ENCODE measurements at regions not wholly inside any gene's neighbourhood (a gene's known extent, or its start where the extent isn't known, plus 50 kb on each side); places are given as distances from the start of the nearest gene placed in this dataset.
"Not testable (repeated sequence)": the region's sequence is repeated elsewhere in the genome, so short reads cannot be mapped to it uniquely, and the experiment has no call there.

GRCh38 chr7:115561335-115562110, 469.0 kb downstream of the TFEC start:
- no peaks in the 10 kb centered on the region for H3K4me1 ChIP-seq (ENCODE audit: insufficient read depth, low read length, poor library complexity, severe bottlenecking)
- H2AFZ ChIP-seq (ENCODE audit: low read length) = no peak overlapping the region
- no peaks in the 10 kb centered on the region for H3K79me2 ChIP-seq (ENCODE audit: insufficient read depth, low read depth, low read length)
- no peak overlapping the region for H3K4me3 ChIP-seq (ENCODE audit: low read depth, low read length, poor library complexity, severe bottlenecking)
- no peak overlapping the region for H3K4me2 ChIP-seq (ENCODE audit: low read length)
- TF ChIP-seq EZH2phosphoT487 (IDR thresholded peaks at IDR 0.05; ENCODE audit: borderline replicate concordance, low read depth, low read length) = no peak
- TF ChIP-seq, protein P1, sequence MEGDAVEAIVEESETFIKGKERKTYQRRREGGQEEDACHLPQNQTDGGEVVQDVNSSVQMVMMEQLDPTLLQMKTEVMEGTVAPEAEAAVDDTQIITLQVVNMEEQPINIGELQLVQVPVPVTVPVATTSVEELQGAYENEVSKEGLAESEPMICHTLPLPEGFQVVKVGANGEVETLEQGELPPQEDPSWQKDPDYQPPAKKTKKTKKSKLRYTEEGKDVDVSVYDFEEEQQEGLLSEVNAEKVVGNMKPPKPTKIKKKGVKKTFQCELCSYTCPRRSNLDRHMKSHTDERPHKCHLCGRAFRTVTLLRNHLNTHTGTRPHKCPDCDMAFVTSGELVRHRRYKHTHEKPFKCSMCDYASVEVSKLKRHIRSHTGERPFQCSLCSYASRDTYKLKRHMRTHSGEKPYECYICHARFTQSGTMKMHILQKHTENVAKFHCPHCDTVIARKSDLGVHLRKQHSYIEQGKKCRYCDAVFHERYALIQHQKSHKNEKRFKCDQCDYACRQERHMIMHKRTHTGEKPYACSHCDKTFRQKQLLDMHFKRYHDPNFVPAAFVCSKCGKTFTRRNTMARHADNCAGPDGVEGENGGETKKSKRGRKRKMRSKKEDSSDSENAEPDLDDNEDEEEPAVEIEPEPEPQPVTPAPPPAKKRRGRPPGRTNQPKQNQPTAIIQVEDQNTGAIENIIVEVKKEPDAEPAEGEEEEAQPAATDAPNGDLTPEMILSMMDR (conservative IDR thresholded peaks at IDR 0.05; ENCODE audit: low read length) = no peak
- H3K9me3 ChIP-seq (ENCODE audit: low read length) = no peaks in the 10 kb centered on the region
- DNase-seq (ENCODE audit: low spot score) = no peak
- no peaks in the 10 kb centered on the region for H3K9me2 ChIP-seq (ENCODE audit: insufficient read depth, low read length)
- ChIA-PET POLR2A (no interaction called here), CTCF (ENCODE audit: unreplicated experiment) (no interaction called here)
- intact Hi-C loops (cut with micrococcal nuclease; ENCODE audit: unreplicated experiment) = no loop called here
- H3K27ac ChIP-seq (ENCODE audit: low read depth, low read length, poor library complexity, severe bottlenecking) = no peak overlapping the region
- BruUV-seq (replicated peaks) = no TSS peak
- H3K36me3 ChIP-seq (ENCODE audit: insufficient read depth, low read length) = no peaks in the 10 kb centered on the region
- no peaks in the 10 kb centered on the region for H4K20me1 ChIP-seq (ENCODE audit: insufficient read depth, low read length)

DNA sequence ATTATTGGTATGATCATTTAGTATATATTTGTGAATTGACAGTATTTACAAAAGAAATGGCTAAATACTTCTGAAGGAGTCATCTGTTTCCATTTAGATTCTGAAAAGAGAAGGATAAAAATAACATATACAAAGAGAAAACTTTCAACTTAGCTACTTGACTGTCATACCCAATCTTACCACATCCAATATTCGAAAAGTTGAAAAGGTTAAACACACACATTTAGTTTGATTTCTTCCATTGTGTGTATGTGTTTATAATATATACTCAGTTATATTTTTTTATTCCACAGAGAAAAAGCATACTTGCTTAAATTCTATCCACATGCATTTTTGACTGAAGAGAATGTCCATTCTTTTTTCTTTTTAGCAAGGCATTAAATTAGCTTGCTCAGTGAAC, 470.7 kb downstream of the TFEC start:
- DNase-seq (ENCODE audit: low spot score) = no peak
- Histone ChIP-seq H3K4me2 (ENCODE audit: low read length) (no peak overlapping the region), H4K20me1 (ENCODE audit: insufficient read depth, low read length) (no peaks in the 10 kb centered on the region), H3K4me1 (ENCODE audit: insufficient read depth, low read length, poor library complexity, severe bottlenecking) (no peaks in the 10 kb centered on the region), H3K9me3 (ENCODE audit: low read length) (no peaks in the 10 kb centered on the region), H3K27ac (ENCODE audit: low read depth, low read length, poor library complexity, severe bottlenecking) (no peak overlapping the region), H3K79me2 (ENCODE audit: insufficient read depth, low read depth, low read length) (no peaks in the 10 kb centered on the region), H2AFZ (ENCODE audit: low read length) (no peak overlapping the region), H3K36me3 (ENCODE audit: insufficient read depth, low read length) (no peaks in the 10 kb centered on the region), H3K4me3 (ENCODE audit: low read depth, low read length, poor library complexity, severe bottlenecking) (no peak overlapping the region), H3K9me2 (ENCODE audit: insufficient read depth, low read length) (no peaks in the 10 kb centered on the region)
- no TSS peak for BruUV-seq (replicated peaks)
- TF ChIP-seq, protein P1 (conservative IDR thresholded peaks at IDR 0.05; ENCODE audit: low read length) = no peak
- no peak for TF ChIP-seq EZH2phosphoT487 (IDR thresholded peaks at IDR 0.05; ENCODE audit: borderline replicate concordance, low read depth, low read length)
- ChIA-PET CTCF (ENCODE audit: unreplicated experiment) (no interaction called here), POLR2A (interaction anchor here (1.4 kb wide), 1 partner anchor 15 kb away, joined by 4 read pairs; no protein-coding TSS in a partner anchor)
- intact Hi-C loops (cut with micrococcal nuclease; ENCODE audit: unreplicated experiment) = no loop called here

DNA sequence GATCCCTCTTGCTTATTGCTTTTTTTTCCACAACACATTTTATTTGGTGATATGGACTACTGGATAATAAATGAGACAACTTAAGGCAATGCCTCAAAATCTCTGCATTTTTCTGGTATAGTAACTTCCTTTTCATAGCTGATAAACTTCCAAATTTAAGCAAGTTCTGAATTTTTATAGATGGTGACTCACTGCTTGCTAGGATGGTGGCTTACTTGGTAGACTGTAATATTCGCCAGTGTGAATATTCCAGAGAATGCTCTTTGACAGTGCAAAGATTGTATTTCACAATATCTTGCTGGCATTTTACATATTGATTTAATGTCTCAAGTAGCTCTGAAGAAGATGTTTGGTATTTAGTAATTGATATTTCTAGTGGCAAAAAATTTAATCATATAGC, 472.4 kb downstream of the TFEC start:
- TF ChIP-seq, protein P1 (conservative IDR thresholded peaks at IDR 0.05; ENCODE audit: low read length) = no peak
- TF ChIP-seq EZH2phosphoT487 (IDR thresholded peaks at IDR 0.05; ENCODE audit: borderline replicate concordance, low read depth, low read length) = no peak
- Histone ChIP-seq H4K20me1 (ENCODE audit: insufficient read depth, low read length) (no peaks in the 10 kb centered on the region), H3K9me3 (ENCODE audit: low read length) (no peaks in the 10 kb centered on the region), H3K4me1 (ENCODE audit: insufficient read depth, low read length, poor library complexity, severe bottlenecking) (no peaks in the 10 kb centered on the region), H3K9me2 (ENCODE audit: insufficient read depth, low read length) (no peaks in the 10 kb centered on the region), H3K27ac (ENCODE audit: low read depth, low read length, poor library complexity, severe bottlenecking) (no peak overlapping the region), H2AFZ (ENCODE audit: low read length) (no peak overlapping the region), H3K4me2 (ENCODE audit: low read length) (no peak overlapping the region), H3K79me2 (ENCODE audit: insufficient read depth, low read depth, low read length) (no peaks in the 10 kb centered on the region), H3K4me3 (ENCODE audit: low read depth, low read length, poor library complexity, severe bottlenecking) (no peak overlapping the region), H3K36me3 (ENCODE audit: insufficient read depth, low read length) (no peaks in the 10 kb centered on the region)
- BruUV-seq (replicated peaks) = no TSS peak
- ChIA-PET POLR2A (no interaction called here), CTCF (ENCODE audit: unreplicated experiment) (no interaction called here)
- DNase-seq (ENCODE audit: low spot score) = no peak
- intact Hi-C loops (cut with micrococcal nuclease; ENCODE audit: unreplicated experiment) = no loop called here

DNA sequence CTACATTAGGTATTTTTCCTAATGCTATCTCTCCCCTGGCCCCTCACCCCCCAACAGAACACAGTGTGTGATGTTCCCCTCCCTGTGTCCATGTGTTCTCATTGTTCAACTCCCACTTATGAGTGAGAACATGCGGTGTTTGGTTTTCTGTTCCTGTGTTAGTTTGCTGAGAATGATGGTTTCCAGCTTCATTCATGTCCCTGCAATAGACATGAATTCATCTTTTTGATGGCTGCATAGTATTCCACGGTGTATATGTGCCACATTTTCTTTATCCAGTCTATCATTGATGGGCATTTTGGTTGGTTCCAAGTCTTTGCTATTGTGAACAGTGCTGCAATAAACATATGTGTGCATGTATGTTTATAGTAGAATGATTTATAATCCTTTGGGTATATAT, 473.3 kb downstream of the TFEC start:
- H3K27ac ChIP-seq (ENCODE audit: low read depth, low read length, poor library complexity, severe bottlenecking); H3K36me3 ChIP-seq (ENCODE audit: insufficient read depth, low read length); H3K9me3 ChIP-seq (ENCODE audit: low read length); H2AFZ ChIP-seq (ENCODE audit: low read length); BruUV-seq (replicated peaks); DNase-seq (ENCODE audit: low spot score); H3K79me2 ChIP-seq (ENCODE audit: insufficient read depth, low read depth, low read length); CTCF ChIA-PET (ENCODE audit: unreplicated experiment); POLR2A ChIA-PET; H3K4me1 ChIP-seq (ENCODE audit: insufficient read depth, low read length, poor library complexity, severe bottlenecking); H3K4me2 ChIP-seq (ENCODE audit: low read length); intact Hi-C loops (cut with micrococcal nuclease; ENCODE audit: unreplicated experiment); H3K4me3 ChIP-seq (ENCODE audit: low read depth, low read length, poor library complexity, severe bottlenecking); H4K20me1 ChIP-seq (ENCODE audit: insufficient read depth, low read length); H3K9me2 ChIP-seq (ENCODE audit: insufficient read depth, low read length): not testable (repeated sequence)
